ENCODE measurements at regions not wholly inside any gene's neighbourhood (a gene's known extent, or its start where the extent isn't known, plus 50 kb on each side); places are given as distances from the start of the nearest gene placed in this dataset.

DNA sequence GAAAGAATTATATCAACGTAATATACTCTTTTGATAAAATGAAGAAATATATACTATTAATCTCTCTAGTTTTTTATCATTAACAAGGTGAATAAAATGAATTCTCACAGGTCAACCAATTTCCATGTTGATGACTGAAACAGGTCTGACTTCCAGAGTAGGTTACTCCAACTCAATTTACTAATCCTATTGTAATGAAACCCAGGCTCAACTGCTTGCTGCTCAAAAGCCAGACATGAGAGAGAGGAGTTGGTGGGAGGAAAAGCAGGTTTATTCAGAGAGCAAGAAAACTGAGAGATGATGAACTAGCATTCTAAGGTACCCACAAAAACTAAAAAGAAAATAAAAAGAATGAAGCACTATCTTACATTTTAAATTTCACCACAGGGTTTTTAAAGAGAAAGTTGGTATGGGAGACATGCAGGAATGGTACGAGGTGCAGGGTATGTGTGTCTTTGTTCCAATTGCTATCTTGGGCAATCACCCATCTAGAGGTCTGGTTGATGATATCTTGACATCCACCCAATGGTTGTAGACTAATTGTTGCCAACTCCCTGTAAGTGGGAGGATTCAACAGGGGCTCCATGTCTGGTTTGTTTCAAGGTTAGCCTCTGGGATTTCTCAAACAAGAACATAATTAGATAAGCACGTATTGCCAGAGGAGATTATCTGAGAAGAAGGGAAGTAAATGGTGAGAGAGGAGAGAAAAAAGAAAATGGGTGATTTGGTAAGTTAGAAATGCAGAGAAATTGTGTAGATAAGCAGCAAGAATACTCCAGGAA, 471.4 kb upstream of the REG3G start:
- TF ChIP-seq, protein P1, sequence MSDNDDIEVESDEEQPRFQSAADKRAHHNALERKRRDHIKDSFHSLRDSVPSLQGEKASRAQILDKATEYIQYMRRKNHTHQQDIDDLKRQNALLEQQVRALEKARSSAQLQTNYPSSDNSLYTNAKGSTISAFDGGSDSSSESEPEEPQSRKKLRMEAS (IDR thresholded peaks at IDR 0.05), result no peak
- TF ChIP-seq, protein P2, sequence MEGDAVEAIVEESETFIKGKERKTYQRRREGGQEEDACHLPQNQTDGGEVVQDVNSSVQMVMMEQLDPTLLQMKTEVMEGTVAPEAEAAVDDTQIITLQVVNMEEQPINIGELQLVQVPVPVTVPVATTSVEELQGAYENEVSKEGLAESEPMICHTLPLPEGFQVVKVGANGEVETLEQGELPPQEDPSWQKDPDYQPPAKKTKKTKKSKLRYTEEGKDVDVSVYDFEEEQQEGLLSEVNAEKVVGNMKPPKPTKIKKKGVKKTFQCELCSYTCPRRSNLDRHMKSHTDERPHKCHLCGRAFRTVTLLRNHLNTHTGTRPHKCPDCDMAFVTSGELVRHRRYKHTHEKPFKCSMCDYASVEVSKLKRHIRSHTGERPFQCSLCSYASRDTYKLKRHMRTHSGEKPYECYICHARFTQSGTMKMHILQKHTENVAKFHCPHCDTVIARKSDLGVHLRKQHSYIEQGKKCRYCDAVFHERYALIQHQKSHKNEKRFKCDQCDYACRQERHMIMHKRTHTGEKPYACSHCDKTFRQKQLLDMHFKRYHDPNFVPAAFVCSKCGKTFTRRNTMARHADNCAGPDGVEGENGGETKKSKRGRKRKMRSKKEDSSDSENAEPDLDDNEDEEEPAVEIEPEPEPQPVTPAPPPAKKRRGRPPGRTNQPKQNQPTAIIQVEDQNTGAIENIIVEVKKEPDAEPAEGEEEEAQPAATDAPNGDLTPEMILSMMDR (IDR thresholded peaks at IDR 0.05; ENCODE audit: low read depth, low read length, missing input control), result no peak
- TF ChIP-seq TAF1 (conservative IDR thresholded peaks at IDR 0.05) (no peak), JUND (IDR thresholded peaks at IDR 0.05) (no peak), SP1 (IDR thresholded peaks at IDR 0.05) (no peak), EGR1 (IDR thresholded peaks at IDR 0.05; ENCODE audit: low read depth in 2 of 2) (no peak), RXRA (IDR thresholded peaks at IDR 0.05) (no peak), RAD21 (IDR thresholded peaks at IDR 0.05) (no peak), FOXA1 (IDR thresholded peaks at IDR 0.05) (no peak)
- TF ChIP-seq, protein P3, sequence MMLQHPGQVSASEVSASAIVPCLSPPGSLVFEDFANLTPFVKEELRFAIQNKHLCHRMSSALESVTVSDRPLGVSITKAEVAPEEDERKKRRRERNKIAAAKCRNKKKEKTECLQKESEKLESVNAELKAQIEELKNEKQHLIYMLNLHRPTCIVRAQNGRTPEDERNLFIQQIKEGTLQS (IDR thresholded peaks at IDR 0.05), result no peak
- TF ChIP-seq, protein P4, sequence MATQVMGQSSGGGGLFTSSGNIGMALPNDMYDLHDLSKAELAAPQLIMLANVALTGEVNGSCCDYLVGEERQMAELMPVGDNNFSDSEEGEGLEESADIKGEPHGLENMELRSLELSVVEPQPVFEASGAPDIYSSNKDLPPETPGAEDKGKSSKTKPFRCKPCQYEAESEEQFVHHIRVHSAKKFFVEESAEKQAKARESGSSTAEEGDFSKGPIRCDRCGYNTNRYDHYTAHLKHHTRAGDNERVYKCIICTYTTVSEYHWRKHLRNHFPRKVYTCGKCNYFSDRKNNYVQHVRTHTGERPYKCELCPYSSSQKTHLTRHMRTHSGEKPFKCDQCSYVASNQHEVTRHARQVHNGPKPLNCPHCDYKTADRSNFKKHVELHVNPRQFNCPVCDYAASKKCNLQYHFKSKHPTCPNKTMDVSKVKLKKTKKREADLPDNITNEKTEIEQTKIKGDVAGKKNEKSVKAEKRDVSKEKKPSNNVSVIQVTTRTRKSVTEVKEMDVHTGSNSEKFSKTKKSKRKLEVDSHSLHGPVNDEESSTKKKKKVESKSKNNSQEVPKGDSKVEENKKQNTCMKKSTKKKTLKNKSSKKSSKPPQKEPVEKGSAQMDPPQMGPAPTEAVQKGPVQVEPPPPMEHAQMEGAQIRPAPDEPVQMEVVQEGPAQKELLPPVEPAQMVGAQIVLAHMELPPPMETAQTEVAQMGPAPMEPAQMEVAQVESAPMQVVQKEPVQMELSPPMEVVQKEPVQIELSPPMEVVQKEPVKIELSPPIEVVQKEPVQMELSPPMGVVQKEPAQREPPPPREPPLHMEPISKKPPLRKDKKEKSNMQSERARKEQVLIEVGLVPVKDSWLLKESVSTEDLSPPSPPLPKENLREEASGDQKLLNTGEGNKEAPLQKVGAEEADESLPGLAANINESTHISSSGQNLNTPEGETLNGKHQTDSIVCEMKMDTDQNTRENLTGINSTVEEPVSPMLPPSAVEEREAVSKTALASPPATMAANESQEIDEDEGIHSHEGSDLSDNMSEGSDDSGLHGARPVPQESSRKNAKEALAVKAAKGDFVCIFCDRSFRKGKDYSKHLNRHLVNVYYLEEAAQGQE (IDR thresholded peaks at IDR 0.05), result no peak
- TF ChIP-seq, protein P5, sequence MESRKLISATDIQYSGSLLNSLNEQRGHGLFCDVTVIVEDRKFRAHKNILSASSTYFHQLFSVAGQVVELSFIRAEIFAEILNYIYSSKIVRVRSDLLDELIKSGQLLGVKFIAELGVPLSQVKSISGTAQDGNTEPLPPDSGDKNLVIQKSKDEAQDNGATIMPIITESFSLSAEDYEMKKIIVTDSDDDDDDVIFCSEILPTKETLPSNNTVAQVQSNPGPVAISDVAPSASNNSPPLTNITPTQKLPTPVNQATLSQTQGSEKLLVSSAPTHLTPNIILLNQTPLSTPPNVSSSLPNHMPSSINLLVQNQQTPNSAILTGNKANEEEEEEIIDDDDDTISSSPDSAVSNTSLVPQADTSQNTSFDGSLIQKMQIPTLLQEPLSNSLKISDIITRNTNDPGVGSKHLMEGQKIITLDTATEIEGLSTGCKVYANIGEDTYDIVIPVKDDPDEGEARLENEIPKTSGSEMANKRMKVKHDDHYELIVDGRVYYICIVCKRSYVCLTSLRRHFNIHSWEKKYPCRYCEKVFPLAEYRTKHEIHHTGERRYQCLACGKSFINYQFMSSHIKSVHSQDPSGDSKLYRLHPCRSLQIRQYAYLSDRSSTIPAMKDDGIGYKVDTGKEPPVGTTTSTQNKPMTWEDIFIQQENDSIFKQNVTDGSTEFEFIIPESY (IDR thresholded peaks at IDR 0.05), result no peak
